ENCODE measurements at regions not wholly inside any gene's neighbourhood (a gene's known extent, or its start where the extent isn't known, plus 50 kb on each side); places are given as distances from the start of the nearest gene placed in this dataset.
"Not testable (repeated sequence)": the region's sequence is repeated elsewhere in the genome, so short reads cannot be mapped to it uniquely, and the experiment has no call there.

DNA sequence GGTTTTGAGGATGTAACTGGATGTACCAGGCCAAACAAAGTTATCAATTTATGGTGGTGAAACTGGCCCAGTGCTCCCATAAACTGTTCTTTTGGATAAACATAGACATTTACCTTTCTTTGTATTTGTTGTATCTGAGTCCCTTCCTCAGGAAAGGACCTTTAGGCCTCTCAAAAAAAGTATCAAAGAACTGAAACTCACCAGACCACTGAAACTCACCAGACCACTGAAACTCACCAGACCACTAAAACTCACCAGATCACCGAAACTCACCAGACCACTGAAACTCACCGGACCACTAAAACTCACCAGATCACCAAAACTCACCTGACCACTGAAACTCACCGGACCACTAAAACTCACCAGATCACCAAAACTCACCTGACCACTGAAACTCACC lies 597.6 kb upstream of the GOT2 start:
- TF ChIP-seq, protein P1, sequence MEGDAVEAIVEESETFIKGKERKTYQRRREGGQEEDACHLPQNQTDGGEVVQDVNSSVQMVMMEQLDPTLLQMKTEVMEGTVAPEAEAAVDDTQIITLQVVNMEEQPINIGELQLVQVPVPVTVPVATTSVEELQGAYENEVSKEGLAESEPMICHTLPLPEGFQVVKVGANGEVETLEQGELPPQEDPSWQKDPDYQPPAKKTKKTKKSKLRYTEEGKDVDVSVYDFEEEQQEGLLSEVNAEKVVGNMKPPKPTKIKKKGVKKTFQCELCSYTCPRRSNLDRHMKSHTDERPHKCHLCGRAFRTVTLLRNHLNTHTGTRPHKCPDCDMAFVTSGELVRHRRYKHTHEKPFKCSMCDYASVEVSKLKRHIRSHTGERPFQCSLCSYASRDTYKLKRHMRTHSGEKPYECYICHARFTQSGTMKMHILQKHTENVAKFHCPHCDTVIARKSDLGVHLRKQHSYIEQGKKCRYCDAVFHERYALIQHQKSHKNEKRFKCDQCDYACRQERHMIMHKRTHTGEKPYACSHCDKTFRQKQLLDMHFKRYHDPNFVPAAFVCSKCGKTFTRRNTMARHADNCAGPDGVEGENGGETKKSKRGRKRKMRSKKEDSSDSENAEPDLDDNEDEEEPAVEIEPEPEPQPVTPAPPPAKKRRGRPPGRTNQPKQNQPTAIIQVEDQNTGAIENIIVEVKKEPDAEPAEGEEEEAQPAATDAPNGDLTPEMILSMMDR (conservative IDR thresholded peaks at IDR 0.05; ENCODE audit: low read depth, low read length) = not testable (repeated sequence)
- not testable (repeated sequence) for TF ChIP-seq EZH2 (IDR thresholded peaks at IDR 0.05; ENCODE audit: low read length, unreplicated experiment); EZH2phosphoT487 (IDR thresholded peaks at IDR 0.05; ENCODE audit: borderline replicate concordance, low read length)

Data from PC-3 (cell line).